ENCODE measurements at regions not wholly inside any gene's neighbourhood (a gene's known extent, or its start where the extent isn't known, plus 50 kb on each side); places are given as distances from the start of the nearest gene placed in this dataset.

DNA sequence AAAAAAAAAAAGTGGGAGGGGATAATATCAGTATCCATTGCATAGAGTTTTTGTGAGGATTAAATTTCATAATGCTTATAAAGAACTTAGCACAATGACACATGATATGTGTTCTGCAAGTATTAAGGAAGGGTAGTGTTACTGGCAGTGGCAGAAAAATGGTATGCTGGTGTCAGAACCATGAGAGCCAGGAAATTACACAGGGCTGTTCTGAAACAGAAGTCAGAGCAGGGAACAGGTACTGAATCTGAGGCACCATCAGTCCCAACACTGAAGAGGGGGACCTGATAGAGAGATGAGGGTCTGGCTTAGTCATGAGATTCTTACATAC is 601.1 kb upstream of the GRIA3 start:
- Histone ChIP-seq H3K36me3 (ENCODE audit: control insufficient read depth in 1 of 2, insufficient read depth in 2 of 2, low read length in 2 of 2) (no peaks in the 10 kb centered on the region), H2AFZ (ENCODE audit: insufficient read depth, low read length, poor library complexity) (no peak overlapping the region), H3K4me3 (ENCODE audit: low read depth, low read length) (no peak overlapping the region), H4K12ac (ENCODE audit: low read depth, low read length) (no peak overlapping the region), H3K27ac (ENCODE audit: low read depth, low read length) (no peak overlapping the region), H2BK120ac (ENCODE audit: insufficient read depth, low read length, poor library complexity) (no peak overlapping the region), H3K18ac (ENCODE audit: low read length) (no peak overlapping the region), H3K14ac (ENCODE audit: low read length) (no peak overlapping the region), H4K8ac (ENCODE audit: low read depth, low read length) (no peak overlapping the region), H4K91ac (ENCODE audit: low read depth, low read length) (no peak overlapping the region), H3K4me1 (ENCODE audit: control insufficient read depth in 1 of 2, insufficient read depth in 2 of 2, low read length in 2 of 2) (no peaks in the 10 kb centered on the region), H3K4me2 (ENCODE audit: low read length) (no peak overlapping the region), H2AK5ac (ENCODE audit: low read length) (no peak overlapping the region), H3K27me3 (ENCODE audit: insufficient read depth, low read length) (no peaks in the 10 kb centered on the region), H3K9me3 (ENCODE audit: insufficient read depth, low read depth, low read length) (no peaks in the 10 kb centered on the region), H3K23ac (ENCODE audit: low read length) (no peak overlapping the region), H2BK5ac (ENCODE audit: low read depth, low read length, poor library complexity) (no peak overlapping the region), H2BK12ac (ENCODE audit: low read length) (no peak overlapping the region), H3K79me2 (ENCODE audit: control insufficient read depth, insufficient read depth, low read length, poor library complexity) (no peaks in the 10 kb centered on the region), H3K4ac (ENCODE audit: low read depth, low read length) (no peak overlapping the region), H3K79me1 (ENCODE audit: low read length) (no peaks in the 10 kb centered on the region), H3K9ac (ENCODE audit: low read length) (no peak overlapping the region)
- no peak for DNase-seq

DNA sequence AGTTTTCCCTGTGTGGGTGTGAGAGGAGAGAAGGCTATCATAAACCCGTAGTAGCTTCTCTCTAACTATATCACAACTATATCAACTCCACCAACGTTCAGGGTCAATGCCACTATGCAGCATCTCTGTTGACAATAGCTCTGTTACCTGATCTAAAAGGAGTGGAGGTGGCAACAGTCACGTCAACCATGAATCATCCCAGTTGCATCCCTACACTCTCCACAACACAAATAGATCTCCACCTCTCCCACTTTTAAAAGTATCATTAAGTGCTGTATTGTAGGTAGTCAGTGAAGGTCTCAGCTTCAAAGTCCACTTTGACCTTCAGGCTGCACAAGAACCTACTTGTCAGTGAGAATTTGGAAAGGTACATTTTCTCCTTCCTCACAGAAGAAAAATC is 600.5 kb upstream of the GRIA3 start:
- Histone ChIP-seq H3K4me3 (ENCODE audit: low read depth, low read length) (no peak overlapping the region), H3K4me2 (ENCODE audit: low read length) (no peak overlapping the region)

DNA sequence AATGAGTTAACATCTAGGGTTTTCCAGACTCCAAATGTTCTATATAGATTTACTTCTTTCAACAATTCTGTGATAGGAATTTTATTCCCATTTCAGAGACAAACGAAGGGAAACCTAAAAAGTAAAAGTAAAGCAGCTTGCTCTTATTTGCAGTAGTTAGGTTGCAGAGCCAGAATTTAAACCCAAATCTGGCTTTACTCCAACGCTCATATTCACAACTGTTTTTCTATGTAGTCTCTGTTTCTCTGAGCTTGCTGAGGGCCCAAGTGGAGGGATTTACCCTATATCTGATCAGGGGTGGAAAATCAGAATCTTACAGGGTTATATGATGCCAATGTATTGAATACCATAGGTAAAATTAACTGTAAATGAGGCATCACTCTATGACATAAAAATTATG is 599.1 kb upstream of the GRIA3 start:
- H2BK5ac ChIP-seq (ENCODE audit: low read depth, low read length, poor library complexity), result no peak overlapping the region
- H2BK120ac ChIP-seq (ENCODE audit: insufficient read depth, low read length, poor library complexity), result no peak overlapping the region
- no peak overlapping the region for H3K27ac ChIP-seq (ENCODE audit: low read depth, low read length)

More for the DNA sequence above, 600.5 kb upstream of the GRIA3 start:
- no peaks in the 10 kb centered on the region for H3K9me3 ChIP-seq (ENCODE audit: insufficient read depth, low read depth, low read length)
- H4K91ac ChIP-seq (ENCODE audit: low read depth, low read length), result no peak overlapping the region
- no peak overlapping the region for H2BK5ac ChIP-seq (ENCODE audit: low read depth, low read length, poor library complexity)
- no peak overlapping the region for H2AFZ ChIP-seq (ENCODE audit: insufficient read depth, low read length, poor library complexity)
- no peak overlapping the region for H2AK5ac ChIP-seq (ENCODE audit: low read length)
- no peaks in the 10 kb centered on the region for H3K79me2 ChIP-seq (ENCODE audit: control insufficient read depth, insufficient read depth, low read length, poor library complexity)
- no peak overlapping the region for H3K4ac ChIP-seq (ENCODE audit: low read depth, low read length)
- no peaks in the 10 kb centered on the region for H3K36me3 ChIP-seq (ENCODE audit: control insufficient read depth in 1 of 2, insufficient read depth in 2 of 2, low read length in 2 of 2)
- no peak overlapping the region for H3K18ac ChIP-seq (ENCODE audit: low read length)
- H3K14ac ChIP-seq (ENCODE audit: low read length), result no peak overlapping the region
- no peak overlapping the region for H3K23ac ChIP-seq (ENCODE audit: low read length)
- H3K27ac ChIP-seq (ENCODE audit: low read depth, low read length), result no peak overlapping the region
- no peak overlapping the region for H2BK12ac ChIP-seq (ENCODE audit: low read length)
- no peak overlapping the region for H2BK120ac ChIP-seq (ENCODE audit: insufficient read depth, low read length, poor library complexity)
- no peaks in the 10 kb centered on the region for H3K4me1 ChIP-seq (ENCODE audit: control insufficient read depth in 1 of 2, insufficient read depth in 2 of 2, low read length in 2 of 2)
- H4K12ac ChIP-seq (ENCODE audit: low read depth, low read length), result no peak overlapping the region
- no peak overlapping the region for H3K9ac ChIP-seq (ENCODE audit: low read length)
- H3K27me3 ChIP-seq (ENCODE audit: insufficient read depth, low read length), result no peaks in the 10 kb centered on the region
- H4K8ac ChIP-seq (ENCODE audit: low read depth, low read length), result no peak overlapping the region
- WGBS (ENCODE audit: extremely low coverage, insufficient coverage, insufficient read length), result no CpG with 5 or more reads among the region's 3 CpGs
- DNase-seq, result no peak
- H3K79me1 ChIP-seq (ENCODE audit: low read length), result no peaks in the 10 kb centered on the region

DNA sequence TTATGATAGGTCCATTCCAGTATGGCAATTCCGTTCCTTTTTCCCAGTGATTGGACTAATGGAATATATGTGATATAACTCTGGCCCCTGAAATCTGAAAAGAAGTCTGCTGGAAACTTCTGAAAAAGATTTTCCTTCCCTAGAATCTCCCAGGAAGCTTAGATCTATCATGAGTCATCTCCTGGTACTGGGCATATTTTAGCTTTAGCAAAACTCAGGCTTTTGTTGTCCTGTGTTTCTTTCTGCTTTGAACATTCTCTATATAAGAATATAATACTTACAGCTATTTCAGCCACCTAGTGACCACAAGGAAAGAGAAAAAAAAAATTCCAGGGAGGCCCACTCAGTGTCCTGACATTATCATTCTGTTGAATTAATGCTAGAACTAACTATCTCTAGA is 597.2 kb upstream of the GRIA3 start:
- Histone ChIP-seq H3K4me3 (ENCODE audit: low read depth, low read length) (no peak overlapping the region), H4K12ac (ENCODE audit: low read depth, low read length) (no peak overlapping the region), H4K8ac (ENCODE audit: low read depth, low read length) (no peak overlapping the region), H3K36me3 (ENCODE audit: control insufficient read depth in 1 of 2, insufficient read depth in 2 of 2, low read length in 2 of 2) (no peaks in the 10 kb centered on the region), H2BK5ac (ENCODE audit: low read depth, low read length, poor library complexity) (no peak overlapping the region), H3K4ac (ENCODE audit: low read depth, low read length) (no peak overlapping the region), H4K91ac (ENCODE audit: low read depth, low read length) (no peak overlapping the region), H3K4me2 (ENCODE audit: low read length) (no peak overlapping the region), H3K79me1 (ENCODE audit: low read length) (no peaks in the 10 kb centered on the region), H3K27ac (ENCODE audit: low read depth, low read length) (no peak overlapping the region), H2AFZ (ENCODE audit: insufficient read depth, low read length, poor library complexity) (no peak overlapping the region), H3K9me3 (ENCODE audit: insufficient read depth, low read depth, low read length) (no peaks in the 10 kb centered on the region), H3K14ac (ENCODE audit: low read length) (no peak overlapping the region), H3K18ac (ENCODE audit: low read length) (no peak overlapping the region), H3K9ac (ENCODE audit: low read length) (no peak overlapping the region), H3K23ac (ENCODE audit: low read length) (no peak overlapping the region), H2BK12ac (ENCODE audit: low read length) (no peak overlapping the region), H3K79me2 (ENCODE audit: control insufficient read depth, insufficient read depth, low read length, poor library complexity) (no peaks in the 10 kb centered on the region), H3K27me3 (ENCODE audit: insufficient read depth, low read length) (no peaks in the 10 kb centered on the region), H2AK5ac (ENCODE audit: low read length) (no peak overlapping the region), H2BK120ac (ENCODE audit: insufficient read depth, low read length, poor library complexity) (no peak overlapping the region), H3K4me1 (ENCODE audit: control insufficient read depth in 1 of 2, insufficient read depth in 2 of 2, low read length in 2 of 2) (no peaks in the 10 kb centered on the region)
- DNase-seq, result no peak
- WGBS (ENCODE audit: extremely low coverage, insufficient coverage, insufficient read length), result no CpG with 5 or more reads among the region's 1 CpG

More for the DNA sequence above, 599.1 kb upstream of the GRIA3 start:
- H2AK5ac ChIP-seq (ENCODE audit: low read length), result no peak overlapping the region
- H3K23ac ChIP-seq (ENCODE audit: low read length), result no peak overlapping the region
- H3K14ac ChIP-seq (ENCODE audit: low read length), result no peak overlapping the region
- no peak overlapping the region for H3K9ac ChIP-seq (ENCODE audit: low read length)
- DNase-seq, result no peak
- H3K79me2 ChIP-seq (ENCODE audit: control insufficient read depth, insufficient read depth, low read length, poor library complexity), result no peaks in the 10 kb centered on the region
- H3K4me3 ChIP-seq (ENCODE audit: low read depth, low read length), result no peak overlapping the region
- no peak overlapping the region for H3K4ac ChIP-seq (ENCODE audit: low read depth, low read length)
- no peak overlapping the region for H4K8ac ChIP-seq (ENCODE audit: low read depth, low read length)
- no peak overlapping the region for H4K12ac ChIP-seq (ENCODE audit: low read depth, low read length)
- no peak overlapping the region for H4K91ac ChIP-seq (ENCODE audit: low read depth, low read length)
- H2AFZ ChIP-seq (ENCODE audit: insufficient read depth, low read length, poor library complexity), result no peak overlapping the region
- H3K4me1 ChIP-seq (ENCODE audit: control insufficient read depth in 1 of 2, insufficient read depth in 2 of 2, low read length in 2 of 2), result no peaks in the 10 kb centered on the region
- H3K18ac ChIP-seq (ENCODE audit: low read length), result no peak overlapping the region
- H3K79me1 ChIP-seq (ENCODE audit: low read length), result no peaks in the 10 kb centered on the region
- H3K9me3 ChIP-seq (ENCODE audit: insufficient read depth, low read depth, low read length), result no peaks in the 10 kb centered on the region
- no peak overlapping the region for H2BK12ac ChIP-seq (ENCODE audit: low read length)
- no CpG with 5 or more reads among the region's 2 CpGs for WGBS (ENCODE audit: extremely low coverage, insufficient coverage, insufficient read length)
- no peak overlapping the region for H3K4me2 ChIP-seq (ENCODE audit: low read length)
- H3K36me3 ChIP-seq (ENCODE audit: control insufficient read depth in 1 of 2, insufficient read depth in 2 of 2, low read length in 2 of 2), result no peaks in the 10 kb centered on the region
- no peaks in the 10 kb centered on the region for H3K27me3 ChIP-seq (ENCODE audit: insufficient read depth, low read length)

DNA sequence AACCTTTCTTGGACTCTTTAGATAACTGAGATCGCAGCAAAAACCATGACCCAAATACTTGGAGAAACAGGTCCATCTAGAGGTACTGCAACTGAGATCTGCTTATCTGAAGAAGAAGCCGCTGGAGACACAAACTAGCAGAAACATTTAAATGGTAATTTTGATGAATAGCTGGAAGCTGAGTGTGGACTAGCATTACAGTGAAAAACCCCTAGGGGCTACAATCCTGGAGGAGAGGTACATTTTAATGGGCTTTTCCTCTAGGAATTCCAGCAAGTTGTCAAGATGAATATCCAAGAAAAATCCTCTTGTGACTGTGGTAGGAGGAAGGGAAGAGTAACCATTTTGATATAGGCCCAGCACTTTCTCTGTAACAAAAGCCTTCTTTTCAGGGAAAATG is 592.5 kb upstream of the GRIA3 start:
- H3K9me3 ChIP-seq (ENCODE audit: insufficient read depth, low read depth, low read length), result no peaks in the 10 kb centered on the region
- H3K27me3 ChIP-seq (ENCODE audit: insufficient read depth, low read length), result no peaks in the 10 kb centered on the region
- H3K14ac ChIP-seq (ENCODE audit: low read length), result no peak overlapping the region
- WGBS (ENCODE audit: extremely low coverage, insufficient coverage, insufficient read length), result no CpG with 5 or more reads among the region's 2 CpGs
- no peak overlapping the region for H4K91ac ChIP-seq (ENCODE audit: low read depth, low read length)
- H3K79me1 ChIP-seq (ENCODE audit: low read length), result no peaks in the 10 kb centered on the region
- no peak overlapping the region for H3K18ac ChIP-seq (ENCODE audit: low read length)
- no peak overlapping the region for H3K4ac ChIP-seq (ENCODE audit: low read depth, low read length)
- no peak overlapping the region for H3K9ac ChIP-seq (ENCODE audit: low read length)
- H4K8ac ChIP-seq (ENCODE audit: low read depth, low read length), result no peak overlapping the region
- no peak overlapping the region for H3K4me2 ChIP-seq (ENCODE audit: low read length)
- H2AFZ ChIP-seq (ENCODE audit: insufficient read depth, low read length, poor library complexity), result no peak overlapping the region
- H2BK120ac ChIP-seq (ENCODE audit: insufficient read depth, low read length, poor library complexity), result no peak overlapping the region
- no peaks in the 10 kb centered on the region for H3K4me1 ChIP-seq (ENCODE audit: control insufficient read depth in 1 of 2, insufficient read depth in 2 of 2, low read length in 2 of 2)
- H3K27ac ChIP-seq (ENCODE audit: low read depth, low read length), result no peak overlapping the region
- H3K23ac ChIP-seq (ENCODE audit: low read length), result no peak overlapping the region
- H3K4me3 ChIP-seq (ENCODE audit: low read depth, low read length), result no peak overlapping the region
- no peaks in the 10 kb centered on the region for H3K36me3 ChIP-seq (ENCODE audit: control insufficient read depth in 1 of 2, insufficient read depth in 2 of 2, low read length in 2 of 2)
- no peak overlapping the region for H2AK5ac ChIP-seq (ENCODE audit: low read length)
- DNase-seq, result peak in 1 of 2 donors; percentile 16
- H2BK5ac ChIP-seq (ENCODE audit: low read depth, low read length, poor library complexity), result no peak overlapping the region
- H3K79me2 ChIP-seq (ENCODE audit: control insufficient read depth, insufficient read depth, low read length, poor library complexity), result no peaks in the 10 kb centered on the region
- H4K12ac ChIP-seq (ENCODE audit: low read depth, low read length), result no peak overlapping the region
- no peak overlapping the region for H2BK12ac ChIP-seq (ENCODE audit: low read length)
